ENCODE measurements at regions not wholly inside any gene's neighbourhood (a gene's known extent, or its start where the extent isn't known, plus 50 kb on each side); places are given as distances from the start of the nearest gene placed in this dataset.

- H4K20me1 ChIP-seq (ENCODE audit: insufficient read depth) = no peaks in the 10 kb centered on the region
- intact Hi-C loops (cut with micrococcal nuclease) = no loop called here
Measured at GRCh38 chr10:35819736-35820135, 177.6 kb upstream of the FZD8 start.

More at GRCh38 chr10:35819736-35820135, 177.6 kb upstream of the FZD8 start:
- H3K4me2 ChIP-seq (ENCODE audit: low read length) = no peak overlapping the region
- H3K9me3 ChIP-seq (ENCODE audit: control insufficient read depth in 1 of 2, insufficient read depth in 1 of 2, low read depth in 1 of 2, low read length in 2 of 2) = no peaks in the 10 kb centered on the region; a peak in 1 of 4 replicates
- no peak for DNase-seq (ENCODE audit: low read depth, low spot score)
- H3K9me2 ChIP-seq (ENCODE audit: insufficient read depth) = no peaks in the 10 kb centered on the region
- no TSS peak for BruUV-seq (replicated peaks)
- H3K79me2 ChIP-seq (ENCODE audit: insufficient read depth, low read length) = no peaks in the 10 kb centered on the region
- ATAC-seq = no peak
- no peaks in the 10 kb centered on the region for H3K4me1 ChIP-seq (ENCODE audit: control insufficient read depth in 1 of 2, insufficient read depth in 2 of 2, low read length in 2 of 2)
- ChIA-PET RAD21 (ENCODE audit: low non-redundant PET in 1 of 2, low total read pairs in 2 of 2, uncharacterized antibody in 2 of 2, unreplicated experiment in 2 of 2) (no interaction called here), POLR2A (no interaction called here), CTCF (no interaction called here)
- H3K36me3 ChIP-seq (ENCODE audit: control insufficient read depth in 1 of 2, insufficient read depth in 2 of 2, low read length in 2 of 2) = no peaks in the 10 kb centered on the region
- H2AFZ ChIP-seq (ENCODE audit: low read depth, low read length, poor library complexity, severe bottlenecking) = no peak overlapping the region
- no peak overlapping the region for H3K9ac ChIP-seq (ENCODE audit: low read length)
- no peaks in the 10 kb centered on the region for H3K27me3 ChIP-seq (ENCODE audit: insufficient read depth, low read length)
- H3K27ac ChIP-seq (ENCODE audit: low read depth, low read length) = no peak overlapping the region
- no peak overlapping the region for H3K4me3 ChIP-seq (replicated peaks in 1 of 2; ENCODE audit: low read depth in 1 of 2, low read length in 2 of 2)
- TF ChIP-seq REST (IDR thresholded peaks at IDR 0.05; ENCODE audit: low read depth) = no peak
- TF ChIP-seq TCF7L2 (IDR thresholded peaks at IDR 0.05; ENCODE audit: borderline replicate concordance, extremely low read depth, insufficient read depth, insufficient read length) = no peak
- no peak for TF ChIP-seq SP1 (IDR thresholded peaks at IDR 0.05; ENCODE audit: low read depth)
- no peak for TF ChIP-seq CEBPB (IDR thresholded peaks at IDR 0.05; ENCODE audit: low read depth)
- TF ChIP-seq JUND (IDR thresholded peaks at IDR 0.05) = no peak
- TF ChIP-seq FOSL1 (IDR thresholded peaks at IDR 0.05; ENCODE audit: low read depth) = no peak
- TF ChIP-seq ELF1 (IDR thresholded peaks at IDR 0.05; ENCODE audit: borderline replicate concordance, low read depth) = no peak
- no peak for TF ChIP-seq EGR1 (IDR thresholded peaks at IDR 0.05; ENCODE audit: low read depth)
- no peak for TF ChIP-seq POLR2AphosphoS5 (IDR thresholded peaks at IDR 0.05; ENCODE audit: low read depth, low read length)
